HG02981 (cell line): ENCODE measurements at regions not wholly inside any gene's neighbourhood (a gene's known extent, or its start where the extent isn't known, plus 50 kb on each side); places are given as distances from the start of the nearest gene placed in this dataset.
"Not testable (repeated sequence)": the region's sequence is repeated elsewhere in the genome, so short reads cannot be mapped to it uniquely, and the experiment has no call there.

ENCODE experiments used
- ATAC-seq: cut with Tn5 transposase; IDR thresholded peaks from one replicate; pipeline ENCODE4 v1.9.1; 2021; ENCODE audit warnings: mild to moderate bottlenecking, moderate library complexity; ENCODE audit not compliant: unreplicated experiment

DNA sequence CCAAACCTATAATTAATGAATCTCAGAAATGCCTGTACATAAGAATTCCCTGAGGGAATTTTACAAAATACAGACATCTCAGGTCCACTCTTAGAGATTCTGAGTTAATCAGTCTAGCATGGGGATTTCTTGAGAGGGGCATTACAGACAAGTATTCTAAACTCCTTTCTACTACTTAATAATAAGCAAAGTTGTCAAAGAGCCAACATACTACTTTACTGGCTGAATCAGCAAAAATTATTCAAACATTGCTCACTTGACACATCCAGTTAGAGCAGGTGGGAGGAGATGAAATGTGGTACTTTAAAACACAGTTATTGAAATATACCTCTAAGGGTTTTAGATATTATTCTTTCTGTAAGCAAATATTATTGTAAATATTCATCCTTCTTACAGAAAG lies 1164.7 kb downstream of the CDY2B start:
- ATAC-seq = no peak

GRCh38 chrY:16673102-16673787 lies 1206.8 kb downstream of the CDY2B start:
- no peak for ATAC-seq

DNA sequence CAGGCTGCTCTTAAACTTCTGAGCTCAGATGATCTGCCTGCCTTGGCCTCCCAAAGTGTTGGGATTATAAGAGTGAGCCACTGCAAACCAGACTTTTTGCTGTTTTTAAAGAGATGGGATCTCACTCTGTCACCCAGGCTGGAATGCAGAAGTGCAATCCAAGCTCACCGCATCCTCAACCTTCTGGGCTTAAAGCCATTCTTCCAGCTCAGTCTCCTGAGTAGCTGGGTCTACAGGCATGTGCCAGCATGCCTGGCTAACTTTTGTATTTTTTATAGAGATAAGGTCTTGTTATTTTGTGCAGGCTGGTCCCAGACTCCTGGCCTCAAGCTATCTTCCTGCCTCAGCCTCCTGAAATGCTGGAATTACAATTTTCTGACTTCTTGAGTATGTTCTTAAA lies 1211.6 kb downstream of the CDY2B start:
- no peak for ATAC-seq

DNA sequence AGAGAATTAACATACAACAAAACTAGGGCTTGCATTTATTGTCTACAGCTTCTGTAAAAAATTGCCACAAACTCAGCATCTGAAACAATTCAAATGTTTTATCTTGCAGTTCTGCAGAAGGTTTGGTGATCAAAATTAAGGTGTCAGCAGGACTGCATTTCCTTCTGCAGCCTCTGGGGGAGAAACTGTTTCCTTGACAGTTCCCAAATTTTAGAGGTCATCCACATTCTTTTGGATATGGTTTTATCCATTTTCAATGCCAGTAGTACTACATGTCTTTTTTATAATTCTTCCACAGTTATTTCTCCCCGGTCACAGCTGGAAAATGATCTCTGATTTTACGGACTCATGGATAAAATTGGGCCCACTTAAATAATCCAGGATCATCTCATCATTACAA lies 1217.3 kb downstream of the CDY2B start:
- ATAC-seq = no peak

- no peak for ATAC-seq
These were observed 1220.7 kb downstream of the CDY2B start for GRCh38 chrY:16659340-16659739.

DNA sequence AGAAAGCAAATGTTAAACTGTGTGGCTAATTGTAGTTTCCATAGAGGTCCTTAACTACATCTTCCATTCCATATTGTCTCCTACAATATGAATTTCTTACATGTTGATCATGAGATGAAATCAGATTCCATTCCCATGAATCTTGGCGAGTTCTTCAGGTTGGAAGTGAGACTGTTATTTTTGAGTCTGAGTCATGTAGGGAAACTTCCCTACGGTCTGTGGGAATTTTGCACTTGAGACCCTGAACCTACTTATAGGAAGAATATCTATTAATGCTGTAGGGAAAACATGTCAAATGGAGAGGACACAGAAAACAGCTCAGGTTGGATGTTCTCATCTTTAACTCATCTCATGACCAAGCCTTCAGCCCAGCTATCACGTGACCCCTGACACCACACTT lies 1226.0 kb downstream of the CDY2B start:
- no peak for ATAC-seq

GRCh38 chrY:16645991-16646390 lies 1234.0 kb downstream of the CDY2B start:
- ATAC-seq = no peak

DNA sequence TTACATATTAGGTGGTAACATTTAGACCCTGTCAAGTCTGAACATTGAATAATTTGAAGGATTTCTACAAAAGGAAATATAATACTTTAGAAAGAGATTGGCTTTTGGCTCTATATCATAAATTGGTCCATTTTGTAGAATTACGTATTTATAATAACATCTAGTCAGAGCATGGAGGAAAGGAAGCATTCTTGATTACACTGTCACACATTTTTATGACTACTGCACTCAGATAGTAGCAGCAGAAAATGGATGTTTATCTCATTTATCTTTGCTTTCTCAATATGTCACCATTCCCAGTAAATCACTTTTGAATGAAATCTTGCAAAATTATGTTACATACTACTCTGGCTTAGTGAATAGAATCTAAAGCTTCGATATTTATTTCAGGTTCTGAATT lies 1234.6 kb downstream of the CDY2B start:
- ATAC-seq = no peak

GRCh38 chrY:16644270-16644800 lies 1235.7 kb downstream of the CDY2B start:
- ATAC-seq = peak; percentile 51

- no peak for ATAC-seq
These were observed 1240.2 kb downstream of the CDY2B start for GRCh38 chrY:16639777-16640176.

DNA sequence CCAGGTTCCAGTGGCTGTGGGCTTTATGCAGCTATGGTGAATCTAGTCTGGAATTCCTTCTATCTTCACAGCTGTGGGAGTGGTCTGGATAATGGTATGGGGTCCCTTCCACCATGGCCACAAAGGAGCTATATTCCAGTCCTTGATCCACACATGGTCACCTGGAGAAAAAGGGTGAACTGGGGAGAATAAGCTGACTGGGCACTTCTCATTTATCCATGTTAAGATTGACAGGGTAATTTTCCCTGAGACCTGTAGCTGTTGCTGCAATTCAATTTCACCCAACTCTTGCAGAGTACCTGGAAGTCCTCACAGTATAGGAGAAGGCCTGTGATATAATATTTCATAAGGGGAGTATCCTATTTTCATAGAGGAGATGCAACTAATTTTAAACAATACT lies 1241.3 kb downstream of the CDY2B start:
- ATAC-seq = not testable (repeated sequence)

- ATAC-seq = peak; percentile 99
These were observed 1243.8 kb downstream of the CDY2B start for GRCh38 chrY:16636254-16636653.

GRCh38 chrY:16629146-16629545 lies 1250.9 kb downstream of the CDY2B start:
- no peak for ATAC-seq

GRCh38 chrY:16627122-16627521 lies 1252.9 kb downstream of the CDY2B start:
- ATAC-seq = no peak

GRCh38 chrY:16616201-16616975 lies 1263.6 kb downstream of the CDY2B start:
- ATAC-seq = no peak

- no peak for ATAC-seq
These were observed 1271.3 kb downstream of the CDY2B start for GRCh38 chrY:16608679-16609078.

DNA sequence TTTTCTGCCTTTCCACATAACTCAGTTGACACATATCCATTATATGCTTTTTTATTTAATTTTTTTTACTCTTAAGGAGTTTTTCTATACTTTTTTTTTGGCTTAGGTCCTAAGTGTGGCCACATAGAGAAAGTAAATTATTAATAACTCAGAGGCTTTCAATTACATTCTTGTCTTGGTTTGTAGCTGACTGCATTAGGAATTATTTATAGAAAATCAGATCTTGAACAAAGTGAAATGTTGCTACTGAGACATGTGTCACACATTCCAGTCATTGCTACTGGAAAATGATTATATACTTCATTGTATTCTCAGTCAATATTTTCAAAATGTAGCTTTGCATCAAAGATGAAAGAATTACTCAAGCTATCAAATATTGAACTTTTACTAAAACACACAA lies 1277.9 kb downstream of the CDY2B start:
- no peak for ATAC-seq

GRCh38 chrY:16601626-16602025 lies 1278.4 kb downstream of the CDY2B start:
- ATAC-seq = no peak

DNA sequence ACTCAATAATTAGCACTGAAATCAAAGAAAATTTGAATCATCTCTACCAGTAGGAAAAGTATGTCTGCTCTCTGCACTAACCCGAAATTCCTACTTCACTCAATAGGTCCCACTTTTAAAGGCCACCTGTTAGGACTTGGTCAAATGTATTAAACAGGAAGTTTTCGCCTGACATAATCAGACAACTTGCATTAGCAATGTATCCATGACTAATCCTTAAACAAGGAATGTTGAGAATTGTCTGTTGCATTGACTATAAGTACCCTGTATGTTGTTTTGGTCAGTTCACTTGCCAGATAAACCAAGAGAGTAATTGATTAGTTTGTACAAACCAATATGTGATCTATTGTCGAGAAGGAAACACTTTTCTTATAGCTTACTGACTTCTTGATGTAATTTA lies 1308.0 kb downstream of the CDY2B start:
- ATAC-seq = no peak

- no peak for ATAC-seq
These were observed 1317.5 kb downstream of the CDY2B start for GRCh38 chrY:16562491-16562890.

DNA sequence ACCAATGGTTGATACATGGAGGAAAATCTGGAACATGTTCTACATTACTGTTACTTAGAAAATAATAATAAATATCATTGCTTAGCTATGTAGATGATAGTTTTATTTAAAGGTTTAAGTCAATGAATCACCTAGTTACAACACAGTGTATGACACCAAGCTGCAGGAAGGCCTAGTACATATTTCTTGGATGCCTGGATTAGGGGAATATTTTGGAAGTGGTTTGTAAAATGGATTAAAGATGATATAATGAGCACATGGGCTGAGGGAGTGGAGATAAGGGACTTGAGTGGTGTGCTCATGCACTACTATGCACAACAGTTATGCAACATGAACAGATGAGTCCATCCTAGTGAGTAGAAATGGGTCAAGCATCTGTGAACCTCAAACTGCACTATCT lies 1358.0 kb downstream of the CDY2B start:
- ATAC-seq = no peak

DNA sequence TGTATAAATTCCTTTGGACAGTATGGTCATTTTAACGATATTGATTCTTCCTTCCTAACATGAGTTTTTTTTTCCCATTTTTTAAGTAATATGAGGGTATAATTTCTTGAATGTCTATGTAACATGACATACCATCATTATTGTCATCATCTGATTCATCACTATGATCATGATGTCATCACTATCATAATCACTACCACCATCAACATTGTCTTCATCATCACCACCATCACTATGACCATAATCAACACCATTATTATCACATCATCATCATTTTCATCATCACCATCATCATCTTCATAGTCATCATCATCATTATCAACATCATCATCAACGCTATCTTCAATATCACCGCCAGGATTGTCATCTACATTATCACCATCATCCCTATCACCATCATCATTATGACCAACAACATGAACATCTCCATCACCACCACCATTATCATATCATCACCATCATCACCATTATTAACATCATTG lies 1377.2 kb downstream of the CDY2B start:
- ATAC-seq = no peak
